ENCODE measurements at regions not wholly inside any gene's neighbourhood (a gene's known extent, or its start where the extent isn't known, plus 50 kb on each side); places are given as distances from the start of the nearest gene placed in this dataset.

DNA sequence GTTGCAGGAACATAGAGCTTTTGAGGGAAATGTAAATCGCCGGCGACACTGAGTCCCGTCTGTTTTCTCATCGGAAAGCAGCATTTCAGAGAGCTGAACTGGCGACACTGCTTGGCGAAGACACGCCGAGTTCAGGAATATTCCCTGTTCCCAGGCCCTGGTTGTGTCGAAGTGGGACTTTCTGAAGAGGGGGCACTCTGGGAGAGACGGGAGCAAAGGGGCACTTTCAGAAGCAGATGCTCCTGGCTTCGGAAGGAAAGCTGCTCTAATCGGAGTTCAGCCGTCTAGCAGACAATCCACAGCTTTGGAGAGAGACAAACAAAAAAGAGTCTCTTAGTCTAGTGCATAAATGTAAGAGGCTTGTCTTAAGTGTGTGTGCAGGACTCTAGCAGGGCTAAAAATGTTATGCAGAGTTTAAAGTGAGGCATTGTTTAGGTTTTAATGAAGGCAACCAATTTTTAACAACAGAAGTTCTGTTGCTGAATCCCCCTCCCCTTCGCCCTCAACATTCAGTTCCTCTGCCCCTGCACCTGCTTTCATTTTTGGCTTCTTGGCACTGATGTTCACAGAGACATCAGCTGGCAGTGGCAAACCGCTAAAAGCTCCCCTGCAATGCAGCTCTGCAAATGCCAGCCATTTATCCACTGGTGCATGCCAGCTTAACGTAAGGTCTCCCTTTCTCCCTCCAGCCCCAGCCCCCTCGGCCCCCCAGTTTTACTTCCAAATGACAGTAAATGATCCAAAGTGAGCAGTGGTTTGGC lies 289.5 kb upstream of the MPDZ start:
- TF ChIP-seq POLR2AphosphoS5 (IDR thresholded peaks at IDR 0.05; ENCODE audit: borderline replicate concordance, low read depth, low read length) = no peak
- no peak for TF ChIP-seq EZH2 (IDR thresholded peaks at IDR 0.05)

Data from SK-N-MC (cell line).